ENCODE measurements at regions not wholly inside any gene's neighbourhood (a gene's known extent, or its start where the extent isn't known, plus 50 kb on each side); places are given as distances from the start of the nearest gene placed in this dataset.

- Histone ChIP-seq H3K27me3 (no peaks in the 10 kb centered on the region), H3K36me3 (no peaks in the 10 kb centered on the region), H3K9me3 (peaks cover 0 to 22% (median 0%) of the 10 kb centered on the region in 4 donors), H3K4me1 (no peaks in the 10 kb centered on the region), H3K4me3 (no peak overlapping the region), H3K27ac (no peak overlapping the region)
- DNase-seq (ENCODE audit: low spot score in 2 of 2), result no peak
- 79 to 89% methylated on average over 5 to 8 of the region's 8 CpGs for WGBS, 2 donors
- TF ChIP-seq, protein P1, sequence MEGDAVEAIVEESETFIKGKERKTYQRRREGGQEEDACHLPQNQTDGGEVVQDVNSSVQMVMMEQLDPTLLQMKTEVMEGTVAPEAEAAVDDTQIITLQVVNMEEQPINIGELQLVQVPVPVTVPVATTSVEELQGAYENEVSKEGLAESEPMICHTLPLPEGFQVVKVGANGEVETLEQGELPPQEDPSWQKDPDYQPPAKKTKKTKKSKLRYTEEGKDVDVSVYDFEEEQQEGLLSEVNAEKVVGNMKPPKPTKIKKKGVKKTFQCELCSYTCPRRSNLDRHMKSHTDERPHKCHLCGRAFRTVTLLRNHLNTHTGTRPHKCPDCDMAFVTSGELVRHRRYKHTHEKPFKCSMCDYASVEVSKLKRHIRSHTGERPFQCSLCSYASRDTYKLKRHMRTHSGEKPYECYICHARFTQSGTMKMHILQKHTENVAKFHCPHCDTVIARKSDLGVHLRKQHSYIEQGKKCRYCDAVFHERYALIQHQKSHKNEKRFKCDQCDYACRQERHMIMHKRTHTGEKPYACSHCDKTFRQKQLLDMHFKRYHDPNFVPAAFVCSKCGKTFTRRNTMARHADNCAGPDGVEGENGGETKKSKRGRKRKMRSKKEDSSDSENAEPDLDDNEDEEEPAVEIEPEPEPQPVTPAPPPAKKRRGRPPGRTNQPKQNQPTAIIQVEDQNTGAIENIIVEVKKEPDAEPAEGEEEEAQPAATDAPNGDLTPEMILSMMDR (IDR thresholded peaks at IDR 0.05), result no peak
- TF ChIP-seq EP300 (IDR thresholded peaks at IDR 0.05), result no peak
- no peak for TF ChIP-seq POLR2A (IDR thresholded peaks at IDR 0.05)
These were observed 117.9 kb upstream of the CDH12 start for GRCh38 chr5:22970956-22971618.

DNA sequence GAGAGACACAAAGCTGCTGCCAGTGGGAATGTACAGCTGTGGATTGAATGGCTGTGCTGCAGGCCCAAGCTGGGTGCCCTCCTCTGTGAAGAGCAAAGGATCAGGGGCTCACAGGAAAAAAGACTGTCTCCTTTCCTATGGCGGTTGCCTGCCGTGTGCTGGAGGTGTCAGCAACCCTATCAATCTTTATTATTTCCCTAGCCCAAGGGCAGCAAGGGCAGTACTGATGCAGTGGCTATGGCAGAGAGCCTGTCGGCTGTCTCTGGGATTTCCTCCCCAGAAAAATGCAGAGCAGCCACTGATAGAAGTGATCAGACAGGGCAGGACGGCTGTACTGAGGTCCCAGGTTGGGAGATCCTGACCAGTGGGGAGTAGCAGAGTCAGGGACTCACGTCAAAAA, 117.3 kb upstream of the CDH12 start:
- H3K9me3 ChIP-seq, result peaks cover 0 to 23% (median 0%) of the 10 kb centered on the region in 4 donors
- H3K27ac ChIP-seq, result no peak overlapping the region
- no peaks in the 10 kb centered on the region for H3K27me3 ChIP-seq
- DNase-seq (ENCODE audit: low spot score in 2 of 2), result no peak
- H3K4me1 ChIP-seq, result no peaks in the 10 kb centered on the region
- H3K4me3 ChIP-seq, result no peak overlapping the region
- TF ChIP-seq POLR2A (IDR thresholded peaks at IDR 0.05) (no peak), EP300 (IDR thresholded peaks at IDR 0.05) (no peak)
- TF ChIP-seq, protein P1 (IDR thresholded peaks at IDR 0.05), result no peak
- 53 to 60% methylated on average over 5 of the region's 5 CpGs for WGBS, 2 donors
- no peaks in the 10 kb centered on the region for H3K36me3 ChIP-seq

DNA sequence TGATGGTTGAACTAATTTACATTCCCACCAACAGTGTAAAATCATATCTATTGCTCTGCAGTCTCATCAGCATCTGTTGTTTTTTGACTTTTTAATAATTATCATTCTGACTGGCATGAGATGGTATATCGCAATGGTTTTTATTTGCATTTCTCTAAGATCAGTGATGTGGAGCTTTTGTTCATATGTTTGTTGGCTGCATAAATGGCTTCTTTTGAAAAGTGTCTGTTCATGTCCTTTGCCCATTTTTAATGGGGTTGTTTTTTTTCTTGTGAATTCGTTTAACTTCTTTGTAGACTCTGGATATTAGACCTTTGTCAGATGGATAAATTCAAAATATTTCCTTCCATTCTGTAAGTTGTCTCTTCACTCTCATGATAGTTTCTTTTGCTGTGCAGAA, 115.2 kb upstream of the CDH12 start:
- no peaks in the 10 kb centered on the region for H3K27me3 ChIP-seq
- WGBS, 2 donors, result 88% methylated on average over 2 of the region's 2 CpGs
- no peak overlapping the region for H3K27ac ChIP-seq
- no peaks in the 10 kb centered on the region for H3K36me3 ChIP-seq
- no peak for DNase-seq (ENCODE audit: low spot score in 2 of 2)
- no peaks in the 10 kb centered on the region for H3K4me1 ChIP-seq
- no peak overlapping the region for H3K4me3 ChIP-seq
- H3K9me3 ChIP-seq, result peaks cover 0 to 28% (median 0%) of the 10 kb centered on the region in 4 donors
- TF ChIP-seq EP300 (IDR thresholded peaks at IDR 0.05), result no peak
- TF ChIP-seq, protein P1 (IDR thresholded peaks at IDR 0.05), result no peak
- no peak for TF ChIP-seq POLR2A (IDR thresholded peaks at IDR 0.05)

DNA sequence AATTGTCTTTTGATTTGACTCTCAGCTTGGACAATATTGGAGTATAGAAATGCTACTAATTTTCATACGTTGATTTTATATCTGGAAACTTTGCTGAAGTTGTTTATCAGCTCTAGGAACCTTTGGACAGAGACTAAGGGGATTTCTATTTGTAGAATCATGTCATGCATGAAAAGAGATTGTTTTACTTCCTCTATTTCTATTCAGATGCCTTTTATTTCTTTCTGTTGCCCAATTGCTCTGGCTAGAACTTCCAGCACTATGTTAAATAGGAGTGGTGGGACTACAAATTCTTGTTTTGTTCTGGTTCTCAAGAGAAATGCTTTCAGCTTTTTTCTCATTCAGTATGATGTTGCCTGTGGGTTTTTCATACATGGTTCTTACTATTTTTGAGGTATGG, 112.8 kb upstream of the CDH12 start:
- WGBS, 2 donors, result 80 to 85% methylated on average over 1 of the region's 1 CpG
- Histone ChIP-seq H3K4me3 (no peak overlapping the region), H3K27me3 (no peaks in the 10 kb centered on the region), H3K36me3 (no peaks in the 10 kb centered on the region), H3K27ac (no peak overlapping the region), H3K4me1 (no peaks in the 10 kb centered on the region), H3K9me3 (peaks cover 0 to 28% (median 0%) of the 10 kb centered on the region in 4 donors)
- DNase-seq (ENCODE audit: low spot score in 2 of 2), result no peak
- TF ChIP-seq, protein P1 (IDR thresholded peaks at IDR 0.05), result no peak
- TF ChIP-seq POLR2A (IDR thresholded peaks at IDR 0.05) (no peak), EP300 (IDR thresholded peaks at IDR 0.05) (no peak)

- WGBS, 2 donors, result 89 to 96% methylated on average over 1 of the region's 1 CpG
- H3K4me3 ChIP-seq, result no peak overlapping the region
- H3K27me3 ChIP-seq, result no peaks in the 10 kb centered on the region
- no peaks in the 10 kb centered on the region for H3K36me3 ChIP-seq
- H3K9me3 ChIP-seq, result peaks cover 0 to 28% (median 0%) of the 10 kb centered on the region in 4 donors
- no peaks in the 10 kb centered on the region for H3K4me1 ChIP-seq
- DNase-seq (ENCODE audit: low spot score in 2 of 2), result no peak
- TF ChIP-seq, protein P1 (IDR thresholded peaks at IDR 0.05), result no peak
- TF ChIP-seq EP300 (IDR thresholded peaks at IDR 0.05), result no peak
- no peak for TF ChIP-seq POLR2A (IDR thresholded peaks at IDR 0.05)
- no peak overlapping the region for H3K27ac ChIP-seq
These were observed 111.5 kb upstream of the CDH12 start for GRCh38 chr5:22964632-22965031.
